Hepatocyte (in vitro differentiated cells): ENCODE measurements at regions not wholly inside any gene's neighbourhood (a gene's known extent, or its start where the extent isn't known, plus 50 kb on each side); places are given as distances from the start of the nearest gene placed in this dataset.

ENCODE experiments used
- DNase-seq: peaks from one replicate; pipeline ENCODE4 v3.0.0-alpha.2; 2016; ENCODE audit warnings: low spot score
- H2AFZ ChIP-seq: fragments of 200-600 bp; sonication (generic); 2 replicates; pipeline ENCODE4 v1.6.0; 2016; ENCODE audit warnings: antibody characterized with exemption, mild to moderate bottlenecking
- H3K27ac ChIP-seq: fragments of 200-600 bp; sonication (generic); 2 replicates; pipeline ENCODE4 v1.5.1; 2016; ENCODE audit warnings: mild to moderate bottlenecking
- H3K27me3 ChIP-seq: fragments of 200-600 bp; sonication (generic); 2 replicates; pipeline ENCODE4 v1.6.1; 2016
- H3K36me3 ChIP-seq: fragments of 200-600 bp; sonication (generic); replicated peaks from 2 replicates; pipeline ENCODE4 v1.5.1; 2016; ENCODE audit warnings: low read depth; ENCODE audit not compliant: insufficient read depth
- H3K4me1 ChIP-seq: fragments of 200-600 bp; sonication (generic); 2 replicates; pipeline ENCODE4 v1.5.1; 2016; ENCODE audit warnings: mild to moderate bottlenecking, moderate library complexity; ENCODE audit not compliant: insufficient read depth
- H3K4me2 ChIP-seq: fragments of 200-600 bp; sonication (generic); 2 replicates; pipeline ENCODE4 v1.6.0; 2016
- H3K4me3 ChIP-seq: fragments of 200-600 bp; sonication (generic); 2 replicates; pipeline ENCODE4 v1.5.1; 2016; ENCODE audit warnings: mild to moderate bottlenecking
- H3K79me2 ChIP-seq: fragments of 200-600 bp; sonication (generic); 2 replicates; pipeline ENCODE4 v1.6.0; 2017; ENCODE audit warnings: mild to moderate bottlenecking
- H3K9me2 ChIP-seq: fragments of 200-600 bp; sonication (generic); replicated peaks from 2 replicates; pipeline ENCODE4 v1.6.0; 2017; ENCODE audit warnings: mild to moderate bottlenecking; ENCODE audit not compliant: insufficient read depth
- H3K9me3 ChIP-seq: fragments of 200-600 bp; sonication (generic); 2 replicates; pipeline ENCODE4 v1.5.1; 2016; ENCODE audit warnings: low read depth, mild to moderate bottlenecking
- H4K20me1 ChIP-seq: fragments of 200-600 bp; sonication (generic); 2 replicates; pipeline ENCODE4 v1.6.0; 2016; ENCODE audit warnings: mild to moderate bottlenecking; ENCODE audit not compliant: insufficient read depth, poor library complexity, severe bottlenecking
- CTCF ChIP-seq: fragments of 200-600 bp; sonication (generic); IDR thresholded peaks from 2 replicates; pipeline ENCODE4 v1.5.1; 2016; ENCODE audit warnings: antibody characterized with exemption, mild to moderate bottlenecking; ENCODE audit not compliant: poor library complexity
- EZH2 ChIP-seq: fragments of 200-600 bp; sonication (generic); IDR thresholded peaks from 2 replicates; pipeline ENCODE4 v1.6.1; 2016; ENCODE audit warnings: antibody characterized with exemption, mild to moderate bottlenecking, borderline replicate concordance
- EZH2phosphoT487 ChIP-seq: fragments of 200-600 bp; sonication (generic); IDR thresholded peaks from one replicate; pipeline ENCODE4 v1.6.1; 2018; ENCODE audit warnings: antibody characterized with exemption, mild to moderate bottlenecking, low read depth, moderate library complexity; ENCODE audit not compliant: unreplicated experiment, severe bottlenecking
- WGBS: methylation state at CpG from one replicate; pipeline ENCODE4 v1.1.6; 2016; ENCODE audit warnings: low lambda C conversion rate; ENCODE audit errors: missing lambda C conversion rate; 5-methylcytosine and 5-hydroxymethylcytosine counted together

- no peak overlapping the region for H2AFZ ChIP-seq
- DNase-seq = no peak
- H3K27ac ChIP-seq = peak overlapping the region; percentile 26
- no peaks in the 10 kb centered on the region for H3K27me3 ChIP-seq
- H3K79me2 ChIP-seq = no peaks in the 10 kb centered on the region
- no peaks in the 10 kb centered on the region for H3K9me3 ChIP-seq
- 86% methylated on average over 9 of the region's 9 CpGs for WGBS
- no peaks in the 10 kb centered on the region for H3K4me1 ChIP-seq
- TF ChIP-seq CTCF (no peak), EZH2 (no peak), EZH2phosphoT487 (no peak)
- no peaks in the 10 kb centered on the region for H3K36me3 ChIP-seq
- H3K9me2 ChIP-seq = no peaks in the 10 kb centered on the region
- H3K4me2 ChIP-seq = no peak overlapping the region
- no peaks in the 10 kb centered on the region for H4K20me1 ChIP-seq
- H3K4me3 ChIP-seq = no peak overlapping the region
Measured at GRCh38 chr2:7436096-7436906, 519.1 kb downstream of the RNF144A start.

GRCh38 chr2:7437141-7437540, 519.9 kb downstream of the RNF144A start:
- Histone ChIP-seq H3K27me3 (no peaks in the 10 kb centered on the region), H3K79me2 (no peaks in the 10 kb centered on the region), H3K9me3 (no peaks in the 10 kb centered on the region), H3K4me1 (no peaks in the 10 kb centered on the region), H2AFZ (no peak overlapping the region), H4K20me1 (no peaks in the 10 kb centered on the region), H3K9me2 (no peaks in the 10 kb centered on the region), H3K27ac (peak overlapping the region; percentile 26), H3K36me3 (no peaks in the 10 kb centered on the region), H3K4me2 (no peak overlapping the region), H3K4me3 (no peak overlapping the region)
- TF ChIP-seq EZH2phosphoT487 = no peak
- TF ChIP-seq EZH2 = no peak
- no peak for TF ChIP-seq CTCF
- DNase-seq = no peak

GRCh38 chr2:7437716-7438632, 520.8 kb downstream of the RNF144A start:
- H3K27ac ChIP-seq = no peak overlapping the region
- no peak for TF ChIP-seq CTCF
- no peak for TF ChIP-seq EZH2phosphoT487
- TF ChIP-seq EZH2 = no peak

More at GRCh38 chr2:7437716-7438632, 520.8 kb downstream of the RNF144A start:
- no peak for DNase-seq
- no peaks in the 10 kb centered on the region for H3K79me2 ChIP-seq
- no peak overlapping the region for H3K4me3 ChIP-seq
- no peaks in the 10 kb centered on the region for H3K9me3 ChIP-seq
- H3K4me2 ChIP-seq = no peak overlapping the region
- no peaks in the 10 kb centered on the region for H3K36me3 ChIP-seq
- H3K4me1 ChIP-seq = no peaks in the 10 kb centered on the region
- H3K27me3 ChIP-seq = no peaks in the 10 kb centered on the region
- no peaks in the 10 kb centered on the region for H3K9me2 ChIP-seq
- no peaks in the 10 kb centered on the region for H4K20me1 ChIP-seq
- H2AFZ ChIP-seq = no peak overlapping the region
- WGBS = 74% methylated on average over 9 of the region's 9 CpGs
